HepG2 (cell line): ENCODE measurements at regions not wholly inside any gene's neighbourhood (a gene's known extent, or its start where the extent isn't known, plus 50 kb on each side); places are given as distances from the start of the nearest gene placed in this dataset.

Source experiments
- EZH2 ChIP-seq: conservative IDR thresholded peaks from 2 replicates; pipeline ENCODE4 v1.6.1; 2012; ENCODE audit warnings: mild to moderate bottlenecking, low read depth, low read length, moderate library complexity
- FOXA1 ChIP-seq, 2 experiments: fragments of 450-650 bp in 1 of 2; sonication (generic) in 1 of 2; formaldehyde crosslinking in 1 of 2; IDR thresholded peaks; 2 replicates each; pipeline versions ENCODE4 v1.4.0 to v1.6.1; 2016 to 2020; ENCODE audit warnings: missing genetic modification reagents in 1 of 2
- NR2F2 ChIP-seq: IDR thresholded peaks from 2 replicates; pipeline ENCODE4 v1.6.1; 2012; ENCODE audit warnings: low read depth, inconsistent platforms, borderline replicate concordance
- RAD21 ChIP-seq: fragments of 450-650 bp; formaldehyde crosslinking; IDR thresholded peaks from 2 replicates; pipeline ENCODE4 v1.5.0; 2020; ENCODE audit warnings: mild to moderate bottlenecking
- SMC3 ChIP-seq: IDR thresholded peaks from 2 replicates; pipeline ENCODE4 v1.6.1; 2011; ENCODE audit warnings: low read length, improper control_type of control experiment
- TARDBP ChIP-seq: sonication (generic); formaldehyde crosslinking; IDR thresholded peaks from 2 replicates; pipeline ENCODE4 v1.8.0; 2022; ENCODE audit warnings: mild to moderate bottlenecking, missing genetic modification reagents
- USF2 ChIP-seq, 2 experiments: sonication (generic) in 1 of 2; formaldehyde crosslinking in 1 of 2; IDR thresholded peaks; 2 replicates each; pipeline versions ENCODE4 v1.5.1 to v1.6.1; 2011 to 2020; ENCODE audit warnings: borderline replicate concordance in 1 of 2, low read depth in 1 of 2, low read length in 1 of 2, mild to moderate bottlenecking in 1 of 2, missing genetic modification reagents in 1 of 2, moderate library complexity in 1 of 2
- YEATS4 ChIP-seq: sonication (generic); formaldehyde crosslinking; IDR thresholded peaks from 2 replicates; pipeline ENCODE4 v1.4.0; 2020; ENCODE audit warnings: missing genetic modification reagents, borderline replicate concordance
- ZNF230 ChIP-seq: sonication (generic); formaldehyde crosslinking; IDR thresholded peaks from 2 replicates; pipeline ENCODE4 v1.4.0; 2020; ENCODE audit warnings: mild to moderate bottlenecking, missing genetic modification reagents
- ZNF703 ChIP-seq: sonication (generic); formaldehyde crosslinking; IDR thresholded peaks from 2 replicates; pipeline ENCODE4 v1.5.1; 2020; ENCODE audit warnings: missing genetic modification reagents, mild to moderate bottlenecking, moderate library complexity, borderline replicate concordance
- TF ChIP-seq, protein P1 (sequence below): sonication (generic); formaldehyde crosslinking; IDR thresholded peaks from 2 replicates; pipeline ENCODE4 v1.5.0; 2020; ENCODE audit warnings: mild to moderate bottlenecking, missing genetic modification reagents, moderate library complexity

- no peak for TF ChIP-seq RAD21 (CRISPR knock-in tag)
- no peak for TF ChIP-seq TARDBP
- TF ChIP-seq, protein P1, sequence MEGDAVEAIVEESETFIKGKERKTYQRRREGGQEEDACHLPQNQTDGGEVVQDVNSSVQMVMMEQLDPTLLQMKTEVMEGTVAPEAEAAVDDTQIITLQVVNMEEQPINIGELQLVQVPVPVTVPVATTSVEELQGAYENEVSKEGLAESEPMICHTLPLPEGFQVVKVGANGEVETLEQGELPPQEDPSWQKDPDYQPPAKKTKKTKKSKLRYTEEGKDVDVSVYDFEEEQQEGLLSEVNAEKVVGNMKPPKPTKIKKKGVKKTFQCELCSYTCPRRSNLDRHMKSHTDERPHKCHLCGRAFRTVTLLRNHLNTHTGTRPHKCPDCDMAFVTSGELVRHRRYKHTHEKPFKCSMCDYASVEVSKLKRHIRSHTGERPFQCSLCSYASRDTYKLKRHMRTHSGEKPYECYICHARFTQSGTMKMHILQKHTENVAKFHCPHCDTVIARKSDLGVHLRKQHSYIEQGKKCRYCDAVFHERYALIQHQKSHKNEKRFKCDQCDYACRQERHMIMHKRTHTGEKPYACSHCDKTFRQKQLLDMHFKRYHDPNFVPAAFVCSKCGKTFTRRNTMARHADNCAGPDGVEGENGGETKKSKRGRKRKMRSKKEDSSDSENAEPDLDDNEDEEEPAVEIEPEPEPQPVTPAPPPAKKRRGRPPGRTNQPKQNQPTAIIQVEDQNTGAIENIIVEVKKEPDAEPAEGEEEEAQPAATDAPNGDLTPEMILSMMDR (CRISPR knock-in tag) = no peak
- TF ChIP-seq ZNF703 = no peak
- no peak for TF ChIP-seq SMC3
- TF ChIP-seq ZNF230 = no peak
- no peak for TF ChIP-seq FOXA1 (IDR thresholded peaks at IDR 0.05)
- no peak for TF ChIP-seq FOXA1 (CRISPR knock-in tag; IDR thresholded peaks at IDR 0.05)
- no peak for TF ChIP-seq EZH2
- no peak for TF ChIP-seq USF2 (IDR thresholded peaks at IDR 0.05; ENCODE audit: low read depth, low read length)
- no peak for TF ChIP-seq USF2 (CRISPR knock-in tag; IDR thresholded peaks at IDR 0.05; ENCODE audit: borderline replicate concordance)
- no peak for TF ChIP-seq NR2F2
- TF ChIP-seq YEATS4 (CRISPR knock-in tag) = no peak
Measured at GRCh38 chr10:111705021-111705420, 478.5 kb downstream of the GPAM start.
